HG02885 (cell line): ENCODE measurements at regions not wholly inside any gene's neighbourhood (a gene's known extent, or its start where the extent isn't known, plus 50 kb on each side); places are given as distances from the start of the nearest gene placed in this dataset.

Experiments used
- ATAC-seq: cut with Tn5 transposase; IDR thresholded peaks from one replicate; pipeline ENCODE4 v1.9.1; 2021; ENCODE audit warnings: mild to moderate bottlenecking; ENCODE audit not compliant: unreplicated experiment, poor library complexity

DNA sequence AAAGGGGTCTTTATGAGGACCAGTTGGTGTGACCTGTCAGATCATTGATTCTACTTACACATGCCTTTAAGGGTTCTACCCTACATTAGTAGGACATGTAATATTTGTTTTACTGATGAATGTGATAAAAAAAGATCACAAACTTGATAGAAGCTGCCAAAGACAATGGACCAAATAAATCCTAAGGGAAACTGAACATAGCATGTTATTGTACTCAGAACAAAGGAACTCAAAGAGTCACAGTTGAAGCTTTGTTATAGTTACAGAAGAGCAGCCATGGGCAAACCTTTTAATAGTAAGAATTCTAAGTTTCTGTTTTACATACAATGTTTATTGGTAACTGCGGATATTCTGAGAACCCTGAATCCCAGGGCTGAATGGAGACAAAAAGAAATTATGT lies 780.1 kb downstream of the SLITRK6 start:
- ATAC-seq: no peak

DNA sequence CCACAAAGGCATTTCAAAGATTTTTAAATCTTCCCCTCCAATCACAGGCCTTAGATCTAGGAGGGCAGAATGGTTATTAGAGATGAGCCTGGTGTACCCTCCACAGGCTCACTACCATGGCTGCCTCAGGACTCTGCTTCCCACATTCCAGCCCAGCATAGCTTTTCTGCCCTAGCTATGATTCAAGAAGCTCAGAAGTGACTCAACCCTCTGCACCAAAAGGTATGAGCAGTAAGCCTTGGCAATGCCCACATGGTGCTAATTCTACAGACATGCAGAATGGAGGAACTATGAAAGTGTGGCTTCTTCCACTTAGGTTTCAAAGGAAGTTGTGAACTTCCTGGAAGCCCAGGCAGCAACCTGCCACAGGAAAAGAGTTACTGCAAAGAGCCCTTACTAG lies 786.2 kb downstream of the SLITRK6 start:
- no peak for ATAC-seq

DNA sequence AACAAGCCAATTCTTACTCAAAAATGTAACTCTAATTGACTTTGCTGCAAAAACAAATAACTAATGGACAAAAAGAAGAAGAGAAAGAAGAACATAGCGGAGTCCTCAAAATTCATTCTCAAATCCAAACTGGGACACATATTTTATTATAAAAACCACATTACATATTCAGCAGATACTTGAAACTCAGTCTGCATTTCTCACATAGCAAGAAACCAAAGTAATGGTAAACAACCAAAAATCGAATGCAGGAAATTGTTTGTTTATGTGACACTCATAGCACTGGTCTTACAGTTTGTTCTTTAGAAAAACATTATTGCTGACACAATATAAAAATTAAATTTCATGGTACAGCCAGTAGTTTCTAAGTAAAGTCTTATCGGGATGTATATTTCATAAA lies 789.8 kb downstream of the SLITRK6 start:
- ATAC-seq: no peak

DNA sequence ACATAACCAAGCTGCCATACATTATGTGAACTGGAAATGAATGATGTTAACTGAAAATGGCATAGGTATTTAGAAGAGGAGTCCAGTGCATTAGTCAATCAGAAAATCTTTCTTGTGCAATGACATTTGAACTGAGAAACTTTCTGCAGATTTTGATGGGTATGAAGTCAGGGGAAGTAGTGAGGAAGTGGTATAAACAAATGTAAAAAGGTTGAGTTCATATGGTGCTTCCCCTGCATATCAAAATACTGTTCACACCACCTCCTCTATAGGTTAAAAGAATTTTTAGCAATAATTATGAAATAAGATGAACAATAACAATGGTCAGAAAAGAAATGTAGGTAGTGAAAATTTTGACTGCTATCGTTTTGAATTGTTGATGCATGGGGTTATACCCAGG lies 800.0 kb downstream of the SLITRK6 start:
- ATAC-seq: no peak

DNA sequence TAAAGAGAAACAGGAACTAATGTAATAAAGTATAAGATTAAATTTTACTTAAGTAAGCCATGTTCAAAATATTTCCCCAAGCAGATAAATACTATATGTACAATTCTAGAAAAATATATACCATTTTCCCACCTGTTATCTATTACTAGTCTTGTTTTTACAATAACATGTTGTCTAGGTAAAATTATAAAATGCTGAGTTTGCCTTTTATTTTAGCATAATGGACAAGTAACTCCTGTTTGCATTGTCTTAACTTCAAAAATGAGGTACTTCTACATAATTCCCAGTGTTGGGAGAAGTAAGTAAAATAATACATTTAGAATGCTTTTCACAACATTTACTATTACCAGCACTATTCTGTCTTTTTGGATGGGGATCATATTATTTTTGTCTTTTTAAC lies 800.5 kb downstream of the SLITRK6 start:
- no peak for ATAC-seq

DNA sequence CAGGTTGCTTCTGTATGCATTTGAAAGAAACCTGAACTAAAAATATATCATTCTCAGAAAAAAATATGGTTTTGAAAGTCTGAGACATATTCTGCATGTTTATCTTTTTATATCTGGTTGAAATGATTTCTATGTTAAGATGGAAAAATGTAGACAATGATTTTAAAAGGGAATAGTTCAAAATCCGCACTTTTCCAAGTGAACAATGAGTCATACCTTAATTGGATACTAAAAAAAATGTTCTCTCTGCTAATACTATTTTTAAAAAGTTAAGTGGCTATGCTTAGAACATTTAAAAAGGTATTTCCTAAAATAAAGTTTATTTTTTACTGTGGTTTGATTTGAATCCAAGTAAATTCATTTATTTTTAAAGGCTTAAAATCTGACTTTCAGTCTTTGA lies 801.4 kb downstream of the SLITRK6 start:
- no peak for ATAC-seq

DNA sequence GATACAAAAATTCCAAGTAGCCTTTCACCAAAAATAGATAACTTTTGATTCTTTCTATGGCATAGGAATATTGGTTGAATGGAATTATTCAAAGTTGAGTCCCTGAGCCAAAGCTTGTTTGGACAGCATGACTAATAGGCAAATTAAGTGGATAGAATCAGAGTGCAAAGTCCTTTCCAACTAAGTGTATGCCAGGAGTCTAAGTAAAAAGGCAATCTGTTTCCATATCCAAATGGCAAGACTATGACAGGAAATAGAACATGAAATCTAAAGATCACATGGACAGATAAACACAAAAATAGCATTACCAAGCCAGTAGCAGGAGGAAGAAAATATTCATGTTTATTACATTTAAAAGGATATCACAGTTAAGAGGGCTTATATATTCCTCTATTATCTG lies 804.6 kb downstream of the SLITRK6 start:
- no peak for ATAC-seq

DNA sequence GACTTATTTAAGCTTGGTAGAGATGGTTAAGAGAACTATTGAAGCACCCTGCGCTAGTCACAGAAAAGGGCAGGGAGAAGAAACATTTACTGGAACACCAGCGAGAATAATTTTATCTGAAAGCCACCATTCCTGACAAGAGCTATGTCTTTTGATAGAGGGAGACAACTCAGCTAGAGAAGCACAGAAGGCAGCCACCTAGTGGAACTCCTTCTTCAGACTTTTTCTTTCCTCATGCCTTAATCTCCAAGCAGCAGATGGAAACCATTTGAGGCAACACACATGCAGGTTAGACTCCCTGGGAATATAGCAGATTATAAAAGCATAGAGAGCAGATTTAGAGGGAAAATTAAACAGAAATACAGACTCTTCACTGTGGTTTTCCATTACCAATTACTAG lies 813.4 kb downstream of the SLITRK6 start:
- no peak for ATAC-seq

DNA sequence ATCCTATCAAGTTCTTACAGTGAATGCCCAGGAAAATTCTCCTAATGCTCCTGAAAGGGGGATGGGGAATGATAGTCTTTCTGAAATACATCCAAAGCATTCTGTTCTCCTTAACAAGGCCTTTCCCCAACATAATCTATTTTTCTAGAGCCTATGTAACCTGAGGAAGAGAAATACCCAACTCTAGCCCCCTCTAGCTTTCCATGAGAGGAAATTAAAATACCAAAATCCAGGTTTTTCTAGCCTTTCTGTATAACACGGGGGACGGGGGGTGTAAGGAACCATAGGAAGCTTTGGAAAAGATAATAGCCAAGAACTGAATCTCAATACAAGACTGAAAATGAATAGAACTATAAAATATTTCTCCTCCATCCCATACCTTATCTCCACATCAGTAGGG lies 815.9 kb downstream of the SLITRK6 start:
- no peak for ATAC-seq

DNA sequence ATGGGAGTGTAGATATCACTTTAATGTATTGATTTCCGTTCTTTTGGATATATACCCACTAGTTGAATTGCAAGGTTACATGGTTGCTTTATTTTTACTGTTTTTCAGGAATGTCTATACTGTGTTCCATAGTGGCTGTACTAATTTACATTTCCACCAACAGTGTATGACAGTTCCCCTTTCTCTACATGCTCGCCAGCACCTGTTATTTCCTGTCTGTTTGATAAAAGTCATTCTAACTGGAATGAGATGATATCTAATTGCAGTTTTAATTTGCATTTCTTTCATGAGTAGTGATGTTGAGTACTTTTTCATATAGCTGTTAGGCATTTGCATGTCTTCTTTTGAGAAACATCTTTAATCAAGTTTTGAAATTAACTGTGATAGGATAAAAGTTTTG lies 818.6 kb downstream of the SLITRK6 start:
- no peak for ATAC-seq

DNA sequence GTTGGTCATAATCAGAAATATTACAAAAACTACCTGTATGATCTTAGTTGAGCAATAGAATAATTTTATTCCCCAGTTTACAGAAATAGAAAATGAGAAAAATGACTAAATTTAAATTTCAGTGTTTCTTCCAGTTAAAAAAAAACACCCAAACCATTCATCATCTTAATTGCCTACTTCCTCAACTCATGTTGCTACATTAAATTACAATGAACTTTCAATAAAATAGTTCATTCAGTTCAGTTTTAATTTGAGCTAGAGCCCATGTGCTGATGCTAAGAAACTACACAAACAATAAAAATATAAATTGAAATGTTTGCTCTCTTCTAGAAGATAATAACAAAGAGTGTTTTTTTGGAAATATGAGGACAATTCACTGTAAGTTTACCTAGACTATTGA lies 820.4 kb downstream of the SLITRK6 start:
- no peak for ATAC-seq

DNA sequence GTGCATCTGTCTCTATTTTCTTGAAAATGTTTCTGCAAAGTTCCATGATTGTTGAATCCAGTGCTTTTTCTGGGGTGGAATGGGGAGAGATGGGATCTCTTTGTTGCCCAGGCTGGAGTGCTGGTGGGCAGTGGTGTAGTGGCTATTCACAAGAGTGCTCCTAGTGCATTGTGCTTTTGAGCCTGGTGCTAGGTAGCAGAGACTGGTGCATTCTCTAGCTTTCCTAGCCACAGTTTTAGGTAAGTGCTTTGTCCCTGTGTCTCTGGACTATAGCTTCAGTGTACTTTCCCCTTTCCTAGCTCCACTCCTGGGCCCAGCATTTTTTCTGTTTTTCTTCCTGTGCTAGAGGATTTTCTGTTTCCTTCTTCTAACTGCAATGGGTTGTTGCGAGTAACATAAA lies 825.6 kb downstream of the SLITRK6 start:
- no peak for ATAC-seq

DNA sequence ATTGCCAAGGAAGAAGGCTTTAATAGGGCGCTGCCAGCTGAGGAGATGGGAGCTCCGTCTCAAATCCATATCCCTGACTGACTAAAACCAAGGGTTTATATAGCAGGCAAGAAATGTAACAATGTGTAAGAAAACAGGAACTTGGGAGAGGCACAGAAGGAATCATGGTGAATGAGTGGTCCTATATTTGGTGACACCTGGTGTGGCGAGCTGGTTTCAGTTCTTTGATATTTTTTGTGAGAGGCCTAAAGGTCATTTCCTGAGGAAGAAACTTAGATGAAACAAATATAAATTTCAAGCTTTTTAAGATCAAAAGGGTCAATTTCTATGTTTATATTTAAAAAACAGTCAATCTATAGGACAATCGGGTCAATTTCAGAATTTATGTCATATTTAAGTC lies 826.3 kb downstream of the SLITRK6 start:
- no peak for ATAC-seq

DNA sequence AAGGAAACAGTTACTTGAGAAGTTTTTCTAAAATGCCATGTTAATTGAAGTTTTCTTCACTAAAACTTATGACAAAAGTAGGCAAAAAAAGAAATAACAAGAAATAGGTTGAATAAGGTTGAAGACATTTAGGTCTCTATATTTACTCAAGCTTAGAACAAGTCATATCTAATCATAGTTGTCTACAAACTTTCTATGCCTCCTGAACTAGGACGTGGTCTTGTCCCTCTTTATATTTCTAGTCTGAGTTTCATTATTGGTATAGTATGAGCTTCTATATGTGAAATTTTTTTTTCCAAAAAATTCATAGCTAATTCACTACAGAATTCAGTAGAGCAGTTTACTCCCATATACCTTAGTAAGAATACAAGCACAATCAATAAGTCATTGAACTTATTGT lies 836.4 kb downstream of the SLITRK6 start:
- no peak for ATAC-seq

DNA sequence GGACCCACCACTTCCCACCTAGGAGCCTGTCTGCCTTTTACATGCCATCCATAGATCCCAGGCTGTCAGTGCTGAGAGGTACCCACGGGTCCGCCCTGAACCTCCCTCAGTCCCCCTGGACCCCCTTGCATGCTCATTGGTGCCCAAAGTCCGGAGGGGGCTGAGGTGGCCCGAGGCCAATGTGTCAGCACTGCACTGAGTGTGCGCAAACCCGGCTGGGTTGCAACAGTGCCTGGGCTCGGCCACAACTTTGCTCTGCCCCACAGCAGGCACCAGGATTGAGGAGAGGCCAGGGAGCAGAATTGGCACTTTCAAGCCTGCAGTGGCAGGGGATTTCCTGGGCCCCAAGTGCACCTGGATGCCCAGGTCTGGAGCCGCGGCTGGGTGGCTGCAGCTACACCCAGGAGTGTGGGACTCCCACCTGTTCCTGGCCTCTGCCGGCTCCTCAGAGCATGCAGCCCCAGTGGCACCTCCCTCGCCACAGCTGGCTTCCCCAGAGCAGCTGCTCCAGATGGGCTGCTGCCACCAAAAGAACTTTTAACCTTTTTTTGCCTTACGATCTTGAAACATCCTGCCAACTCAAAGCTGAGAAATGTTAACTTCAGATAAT lies 837.0 kb downstream of the SLITRK6 start:
- ATAC-seq: no peak

DNA sequence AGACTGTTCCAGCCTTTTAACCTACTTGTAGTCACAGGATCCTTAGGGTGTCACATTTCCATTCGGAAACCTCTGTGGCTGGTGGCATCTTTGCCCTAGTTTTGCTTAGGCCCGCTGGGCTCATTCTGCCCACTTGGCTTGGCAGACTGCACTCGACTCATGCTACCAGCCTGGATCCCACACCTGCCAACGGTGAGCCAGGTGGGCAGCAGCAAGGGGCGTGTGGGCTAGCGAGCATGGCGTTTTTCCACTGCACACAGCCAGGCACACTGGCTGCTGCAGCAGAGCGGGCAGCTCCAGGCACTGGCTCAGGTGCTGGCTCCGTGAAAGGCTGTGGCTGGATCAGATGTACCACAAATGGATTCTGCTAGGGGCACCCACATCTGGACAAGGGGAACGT lies 838.2 kb downstream of the SLITRK6 start:
- ATAC-seq: no peak

DNA sequence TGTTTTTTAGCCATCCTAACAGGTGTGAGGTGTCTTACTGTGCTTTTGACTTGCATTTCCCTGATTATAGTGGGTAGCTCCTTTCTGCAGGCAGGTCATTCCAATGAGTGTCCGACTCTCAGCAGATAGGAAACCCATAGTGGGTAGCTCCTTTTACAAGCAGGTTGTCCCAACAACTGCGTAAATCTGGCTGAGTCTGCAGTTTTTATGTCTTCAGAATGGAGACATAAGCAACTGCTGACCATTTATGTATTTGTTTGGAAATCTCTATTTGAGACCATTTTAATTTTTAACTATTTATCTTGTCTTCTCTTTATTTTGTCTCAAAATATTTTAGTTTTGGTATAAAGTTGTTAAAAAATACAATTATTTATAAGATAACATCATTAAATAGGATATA lies 839.4 kb downstream of the SLITRK6 start:
- ATAC-seq: no peak

DNA sequence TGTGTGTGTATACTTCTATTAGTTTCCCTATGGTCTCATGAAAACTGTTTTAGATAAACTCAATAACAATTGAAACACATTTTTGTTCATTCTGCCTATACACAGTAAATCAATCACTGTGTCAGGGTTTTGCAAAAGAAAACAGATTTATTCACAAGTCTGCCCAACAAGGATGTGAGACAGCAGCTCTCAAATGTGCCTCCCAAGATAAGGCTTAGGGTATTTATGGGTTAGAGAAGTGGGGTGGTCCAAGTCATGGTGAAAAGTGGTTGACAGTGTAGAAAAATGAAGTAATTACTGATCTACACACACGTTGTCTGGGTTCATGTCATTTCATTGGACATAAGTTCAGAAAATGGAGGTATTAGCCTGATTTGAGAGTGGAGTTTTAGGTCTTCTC lies 844.6 kb downstream of the SLITRK6 start:
- no peak for ATAC-seq

DNA sequence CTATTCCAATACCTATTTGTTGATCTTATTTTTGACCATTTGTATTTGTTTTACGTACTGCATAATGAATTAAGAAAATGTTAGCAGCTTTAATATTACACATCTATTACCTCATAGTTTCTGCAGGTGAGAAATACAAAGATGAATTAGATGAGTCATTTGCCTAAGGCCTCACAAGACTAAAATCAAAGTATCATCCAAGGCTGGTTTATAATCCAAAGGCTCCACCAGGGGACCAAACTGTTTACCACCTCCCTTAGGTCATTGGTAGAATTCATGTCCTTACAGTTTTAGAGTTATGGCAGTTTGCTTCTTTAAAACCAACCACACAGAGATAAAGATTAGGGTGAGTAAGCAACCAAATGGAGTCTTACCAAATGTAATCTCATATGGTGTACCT lies 848.1 kb downstream of the SLITRK6 start:
- ATAC-seq: no peak

DNA sequence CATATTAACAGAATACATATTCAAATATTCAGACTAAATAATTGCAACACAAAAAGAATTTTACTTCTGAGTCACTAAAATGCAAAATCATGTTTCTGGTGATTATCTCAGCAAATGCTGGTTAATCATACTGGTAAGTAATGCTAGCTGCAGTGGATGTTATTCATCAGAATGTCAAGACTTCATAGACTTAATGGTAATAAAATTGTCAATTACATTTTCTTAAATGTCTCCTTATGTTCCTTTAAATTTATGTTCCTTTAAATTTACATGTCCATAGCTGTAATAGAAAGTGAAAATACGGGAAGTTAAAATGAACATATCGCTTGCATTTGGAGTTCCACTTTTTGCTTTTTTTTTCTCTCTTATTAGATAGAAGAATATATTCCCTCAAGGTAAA lies 853.0 kb downstream of the SLITRK6 start:
- no peak for ATAC-seq

DNA sequence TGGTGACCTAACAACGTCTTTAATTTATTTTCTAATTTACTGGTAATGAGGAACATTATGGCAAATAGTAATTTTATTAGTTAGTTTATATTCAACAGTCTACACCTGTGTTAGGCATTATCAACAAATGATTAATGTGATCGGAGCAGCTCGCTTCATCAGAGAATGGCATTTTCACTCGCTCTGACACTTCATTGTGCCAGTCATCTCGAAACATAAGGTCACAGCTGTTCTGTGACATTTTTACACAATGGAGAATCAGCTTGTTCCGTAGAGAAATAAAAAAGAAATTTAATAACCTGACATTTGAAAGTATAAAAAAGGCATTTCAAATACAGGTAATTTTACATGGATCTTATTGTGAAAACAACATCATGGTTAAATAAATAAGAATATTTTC lies 858.4 kb downstream of the SLITRK6 start:
- no peak for ATAC-seq

DNA sequence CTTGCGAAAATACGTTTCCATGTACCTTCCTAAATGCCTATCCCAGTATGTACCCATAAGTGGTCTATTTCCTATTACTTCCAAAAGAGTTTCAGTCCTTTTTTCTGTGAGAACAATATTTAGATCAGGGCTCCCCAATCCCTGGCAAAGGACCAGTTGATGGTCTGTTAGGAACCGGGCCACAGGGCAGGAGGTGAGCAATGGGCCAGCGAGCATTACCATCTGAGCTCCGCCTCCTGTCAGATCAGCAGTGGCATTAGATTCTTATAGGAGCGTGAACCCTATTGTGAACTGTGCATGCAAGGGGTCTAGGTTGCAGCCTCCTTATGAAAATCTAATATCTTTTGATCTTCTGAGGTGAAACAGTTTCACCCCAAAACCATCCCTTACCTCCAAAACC lies 859.1 kb downstream of the SLITRK6 start:
- ATAC-seq: no peak

DNA sequence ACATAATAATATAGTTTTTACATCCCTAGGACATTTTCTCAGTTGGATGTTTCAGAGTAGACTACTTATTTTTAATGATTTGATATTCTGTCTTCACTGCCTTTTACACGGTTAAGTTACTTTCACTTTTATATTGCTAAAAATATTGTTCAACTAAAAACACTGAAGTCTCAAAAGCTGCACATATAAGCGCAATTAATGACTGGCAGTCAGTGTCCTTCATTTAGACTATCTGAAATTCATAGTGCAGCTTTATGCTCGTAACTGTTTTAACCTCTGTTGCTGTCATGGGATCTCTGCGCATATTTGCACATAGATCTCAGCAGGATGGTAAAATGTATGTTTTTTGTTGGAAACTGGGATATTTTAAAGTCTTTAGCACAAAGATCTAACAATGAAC lies 864.3 kb downstream of the SLITRK6 start:
- no peak for ATAC-seq
